Transverse colon (tissue), 4 donors: ENCODE measurements at regions not wholly inside any gene's neighbourhood (a gene's known extent, or its start where the extent isn't known, plus 50 kb on each side); places are given as distances from the start of the nearest gene placed in this dataset.
"Not testable (repeated sequence)": the region's sequence is repeated elsewhere in the genome, so short reads cannot be mapped to it uniquely, and the experiment has no call there.

Experiments
- DNase-seq: peaks from one replicate; pipeline ENCODE4 v3.0.0-alpha.2; 2019
- H3K27ac ChIP-seq, 4 donors: fragments of 200-600 bp; sonication (generic); 2 replicates each; pipeline ENCODE4 v1.5.1; 2016 to 2018; ENCODE audit warnings: inconsistent platforms in 4 of 4
- H3K27me3 ChIP-seq: fragments of 200-600 bp; sonication (generic); 2 replicates; pipeline ENCODE4 v1.5.1; 2017; ENCODE audit warnings: inconsistent platforms
- H3K36me3 ChIP-seq, 4 donors: fragments of 200-600 bp; sonication (generic); 2 replicates each; pipeline ENCODE4 v1.5.1; 2017 to 2019; ENCODE audit warnings: inconsistent platforms in 4 of 4
- H3K4me1 ChIP-seq, 4 donors: fragments of 200-600 bp; sonication (generic); 2 replicates each; pipeline ENCODE4 v1.5.1; 2017 to 2020; ENCODE audit warnings: inconsistent platforms in 4 of 4
- H3K4me3 ChIP-seq, 4 donors: fragments of 200-600 bp; sonication (generic); 1 replicate in 1 of 4; 2 replicates in 3 of 4; pipeline versions ENCODE4 v1.5.1 to v1.6.1; 2017 to 2019; ENCODE audit warnings: inconsistent platforms in 4 of 4
- H3K9me3 ChIP-seq, 2 donors: fragments of 200-600 bp; sonication (generic); 2 replicates each; pipeline ENCODE4 v1.5.1; 2017 to 2019; ENCODE audit warnings: inconsistent platforms in 2 of 2
- EP300 ChIP-seq: sonication (generic); formaldehyde crosslinking; IDR thresholded peaks from one replicate; pipeline ENCODE4 v1.6.1; 2017; ENCODE audit warnings: antibody characterized with exemption, low read depth
- POLR2A ChIP-seq: fragments of 450-650 bp; IDR thresholded peaks from one replicate; pipeline ENCODE4 v1.6.1; 2016; ENCODE audit warnings: antibody characterized with exemption, mild to moderate bottlenecking, moderate library complexity
- POLR2AphosphoS5 ChIP-seq, 3 donors: sonication (generic); formaldehyde crosslinking; IDR thresholded peaks; one replicate each; pipeline ENCODE4 v1.6.1; 2016; ENCODE audit warnings: antibody characterized with exemption in 3 of 3
- WGBS, 2 donors: methylation state at CpG; one replicate each; pipeline ENCODE4 v1.1.5; 2018; ENCODE audit warnings: low coverage in 1 of 2; 5-methylcytosine and 5-hydroxymethylcytosine counted together
- in situ Hi-C, 4 donors: fragments of 200-750 bp; cut with MboI; loops; one replicate each; pipeline versions ENCODE4 v1.15.0 to v1.15.1; 2017; ENCODE audit warnings: low sequenced_read_pairs in 3 of 4, low pct_ligation_motif_present in 1 of 4, low pct_unique_long_range_greater_than_20kb in 1 of 4
- intact Hi-C: fragments of 100-400 bp; cut with DNase I; formaldehyde crosslinking; loops from one replicate; pipeline ENCODE4 v1.15.1; 2023; ENCODE audit warnings: low total_unique reads
- TF ChIP-seq, protein P1 (sequence below), 5 experiments: fragments of 200-600 bp in 3 of 5; fragments of 450-650 bp in 2 of 5; sonication (generic) in 3 of 5; IDR thresholded peaks; 1 replicate in 2 of 5; 2 replicates in 3 of 5; pipeline ENCODE4 v1.5.1; 2016 to 2017; ENCODE audit warnings: antibody characterized with exemption in 5 of 5, inconsistent platforms in 3 of 5, mild to moderate bottlenecking in 2 of 5, moderate library complexity in 1 of 5

DNA sequence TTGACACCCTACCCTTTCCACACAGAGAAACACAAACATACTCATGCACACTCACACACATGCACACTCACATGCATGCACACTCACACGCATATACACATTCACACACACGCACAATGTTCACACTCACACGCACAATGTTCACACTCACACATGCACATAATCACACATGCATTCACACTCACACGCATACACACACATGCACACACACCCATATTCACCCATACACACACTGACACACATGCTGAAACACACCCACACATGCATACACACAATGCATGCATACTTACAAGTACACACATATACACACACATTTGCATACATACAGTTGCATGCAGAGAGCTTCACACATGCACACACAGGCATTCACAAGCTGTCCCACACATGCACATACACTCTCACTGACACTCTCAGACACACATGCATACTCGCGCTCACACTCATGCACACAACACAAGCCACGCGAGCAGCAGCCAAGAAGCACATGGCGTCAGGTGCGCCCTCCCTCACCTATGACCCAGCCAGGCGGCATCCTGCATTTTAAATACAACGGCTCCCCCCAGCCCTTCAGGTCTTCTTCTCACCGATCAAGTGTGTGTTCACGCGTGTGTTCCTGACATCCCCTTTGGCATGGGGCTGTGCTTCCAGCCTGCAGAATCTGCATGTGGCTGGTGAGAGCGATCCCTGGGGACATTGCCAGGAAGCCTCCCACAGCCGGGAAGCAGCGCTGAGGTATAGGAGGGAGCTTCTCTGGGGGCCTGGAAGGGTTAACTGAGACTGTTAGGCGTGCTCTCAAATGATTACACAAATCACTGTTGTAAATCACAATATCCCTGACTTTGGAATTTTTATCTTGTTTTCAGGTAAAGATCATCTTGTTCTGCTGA lies 195.1 kb downstream of the RTP5 start:
- H3K27me3 ChIP-seq = peaks cover 10% of the 10 kb centered on the region
- in situ Hi-C loops (no loop called here), intact Hi-C loops (no loop called here)
- 86 to 95% methylated on average over 8 to 19 of the region's 19 CpGs for whole genome bisulfite sequencing, 2 donors
- no peak overlapping the region for H3K4me3 ChIP-seq
- H3K36me3 ChIP-seq = no peaks in the 10 kb centered on the region
- no peaks in the 10 kb centered on the region for H3K4me1 ChIP-seq
- no peak for DNase-seq
- H3K9me3 ChIP-seq = no peaks in the 10 kb centered on the region
- no peak overlapping the region for H3K27ac ChIP-seq
- no peak for TF ChIP-seq POLR2A
- no peak for TF ChIP-seq EP300
- TF ChIP-seq, protein P1, sequence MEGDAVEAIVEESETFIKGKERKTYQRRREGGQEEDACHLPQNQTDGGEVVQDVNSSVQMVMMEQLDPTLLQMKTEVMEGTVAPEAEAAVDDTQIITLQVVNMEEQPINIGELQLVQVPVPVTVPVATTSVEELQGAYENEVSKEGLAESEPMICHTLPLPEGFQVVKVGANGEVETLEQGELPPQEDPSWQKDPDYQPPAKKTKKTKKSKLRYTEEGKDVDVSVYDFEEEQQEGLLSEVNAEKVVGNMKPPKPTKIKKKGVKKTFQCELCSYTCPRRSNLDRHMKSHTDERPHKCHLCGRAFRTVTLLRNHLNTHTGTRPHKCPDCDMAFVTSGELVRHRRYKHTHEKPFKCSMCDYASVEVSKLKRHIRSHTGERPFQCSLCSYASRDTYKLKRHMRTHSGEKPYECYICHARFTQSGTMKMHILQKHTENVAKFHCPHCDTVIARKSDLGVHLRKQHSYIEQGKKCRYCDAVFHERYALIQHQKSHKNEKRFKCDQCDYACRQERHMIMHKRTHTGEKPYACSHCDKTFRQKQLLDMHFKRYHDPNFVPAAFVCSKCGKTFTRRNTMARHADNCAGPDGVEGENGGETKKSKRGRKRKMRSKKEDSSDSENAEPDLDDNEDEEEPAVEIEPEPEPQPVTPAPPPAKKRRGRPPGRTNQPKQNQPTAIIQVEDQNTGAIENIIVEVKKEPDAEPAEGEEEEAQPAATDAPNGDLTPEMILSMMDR (IDR thresholded peaks at IDR 0.05) = no peak
- no peak for TF ChIP-seq POLR2AphosphoS5 (IDR thresholded peaks at IDR 0.05)

DNA sequence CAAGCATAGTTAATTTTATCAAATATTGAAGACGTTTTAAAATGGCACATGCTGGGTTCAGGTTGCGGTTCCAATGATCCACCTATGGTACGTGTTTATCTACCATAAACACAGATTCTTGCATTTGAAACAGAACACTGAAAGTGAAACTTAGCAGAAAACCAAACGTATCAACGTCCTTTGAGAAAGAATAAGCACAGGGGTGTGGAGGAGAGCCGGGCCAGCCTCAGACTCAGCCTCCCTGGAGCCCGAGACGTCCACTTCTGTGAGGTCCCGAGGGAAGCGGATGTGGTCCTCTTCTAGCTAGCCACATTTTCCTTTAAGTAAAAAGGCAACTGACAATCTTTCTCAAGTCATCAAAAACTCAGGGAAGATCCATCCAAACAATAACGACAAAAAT lies 195.9 kb downstream of the RTP5 start:
- H3K27ac ChIP-seq = no peak overlapping the region
- WGBS, 2 donors = 58 to 65% methylated on average over 5 to 11 of the region's 11 CpGs
- peaks cover 10% of the 10 kb centered on the region for H3K27me3 ChIP-seq
- in situ Hi-C loops = no loop called here
- no peak overlapping the region for H3K4me3 ChIP-seq
- no peaks in the 10 kb centered on the region for H3K9me3 ChIP-seq
- no peak for DNase-seq
- TF ChIP-seq POLR2A (no peak), POLR2AphosphoS5 (IDR thresholded peaks at IDR 0.05) (no peak), EP300 (no peak)
- TF ChIP-seq, protein P1 (IDR thresholded peaks at IDR 0.05) = no peak
- no peaks in the 10 kb centered on the region for H3K4me1 ChIP-seq
- H3K36me3 ChIP-seq = no peaks in the 10 kb centered on the region
- intact Hi-C loops = no loop called here

DNA sequence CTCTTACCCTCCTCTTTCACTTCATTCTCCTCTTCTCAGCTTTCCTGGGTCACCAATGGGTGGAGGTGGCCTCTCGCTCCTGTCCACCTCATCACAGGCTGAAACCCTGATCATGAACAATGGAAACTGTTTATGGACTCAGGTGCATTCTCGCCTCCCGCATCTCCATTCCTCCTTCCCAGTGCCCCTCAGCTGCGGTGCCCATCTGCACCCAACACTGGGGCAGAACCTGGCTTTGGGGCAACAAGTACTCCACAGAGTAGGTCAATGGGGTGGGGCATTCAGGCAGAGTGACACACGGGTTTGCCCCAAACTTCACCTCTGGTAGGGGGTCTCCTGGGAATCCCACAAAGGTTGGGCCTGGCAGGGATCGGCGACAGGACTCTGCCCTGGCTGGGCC lies 199.5 kb downstream of the RTP5 start:
- no peak overlapping the region for H3K27ac ChIP-seq
- in situ Hi-C loops = no loop called here
- H3K36me3 ChIP-seq = no peaks in the 10 kb centered on the region
- H3K9me3 ChIP-seq = no peaks in the 10 kb centered on the region
- no peak for DNase-seq
- H3K4me1 ChIP-seq = no peaks in the 10 kb centered on the region
- no peak overlapping the region for H3K4me3 ChIP-seq
- peaks cover 10% of the 10 kb centered on the region for H3K27me3 ChIP-seq
- intact Hi-C loops = no loop called here
- 88 to 95% methylated on average over 3 to 7 of the region's 7 CpGs for WGBS, 2 donors
- TF ChIP-seq EP300 (no peak), POLR2A (no peak), POLR2AphosphoS5 (IDR thresholded peaks at IDR 0.05) (no peak)
- TF ChIP-seq, protein P1 (IDR thresholded peaks at IDR 0.05) = no peak

DNA sequence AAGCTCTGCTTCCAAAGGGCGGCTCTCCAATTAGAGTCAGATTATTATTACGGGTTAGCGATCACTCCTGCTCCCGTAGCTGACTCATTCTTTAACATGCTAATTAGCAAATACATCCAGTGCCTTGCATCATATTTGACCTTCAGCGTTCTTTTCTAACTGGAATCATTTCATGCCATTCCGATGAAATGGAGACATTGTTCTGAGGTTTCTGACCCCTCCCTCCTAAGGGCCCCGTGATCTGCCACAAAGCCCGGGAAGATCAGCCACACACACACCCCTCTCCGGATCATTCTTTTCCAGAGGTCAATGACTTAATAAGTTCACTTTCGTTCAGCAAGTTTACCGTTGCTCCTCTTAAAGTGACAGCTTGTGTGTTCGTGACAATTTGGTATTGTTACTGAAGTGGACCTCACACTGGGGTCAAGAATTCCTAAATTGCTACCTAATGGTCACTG lies 200.4 kb downstream of the RTP5 start:
- H3K4me1 ChIP-seq, H3K4me3 ChIP-seq, in situ Hi-C loops, H3K36me3 ChIP-seq, H3K9me3 ChIP-seq, intact Hi-C loops, H3K27me3 ChIP-seq: not testable (repeated sequence)
- DNase-seq = peak; percentile 39
- WGBS, 2 donors = 33 to 39% methylated on average over 8 to 12 of the region's 12 CpGs
- H3K27ac ChIP-seq = peak overlapping the region in 1 of 4 donors; percentile 13

DNA sequence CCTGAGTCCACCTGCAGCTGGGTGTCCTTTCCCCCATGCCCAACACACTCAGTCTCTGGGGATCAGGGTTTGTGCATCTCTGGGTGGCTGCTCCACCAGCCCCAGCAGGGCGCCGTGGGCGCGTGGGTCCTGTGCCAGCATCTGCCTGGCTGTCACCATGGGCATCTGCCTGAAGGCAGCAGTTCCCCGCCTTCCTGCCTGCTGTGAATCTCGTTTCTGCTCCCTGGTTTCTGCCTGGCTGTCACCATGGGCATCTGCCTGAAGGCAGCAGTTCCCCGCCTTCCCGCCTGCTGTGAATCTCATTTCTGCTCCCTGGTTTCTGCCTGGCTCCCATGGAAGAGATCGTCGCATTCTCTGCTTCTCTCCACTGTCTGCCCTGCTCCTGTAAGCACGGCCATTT lies 201.2 kb downstream of the RTP5 start:
- peak overlapping the region in 1 of 4 donors; percentile 13 for H3K27ac ChIP-seq
- in situ Hi-C loops, intact Hi-C loops: not testable (repeated sequence)

DNA sequence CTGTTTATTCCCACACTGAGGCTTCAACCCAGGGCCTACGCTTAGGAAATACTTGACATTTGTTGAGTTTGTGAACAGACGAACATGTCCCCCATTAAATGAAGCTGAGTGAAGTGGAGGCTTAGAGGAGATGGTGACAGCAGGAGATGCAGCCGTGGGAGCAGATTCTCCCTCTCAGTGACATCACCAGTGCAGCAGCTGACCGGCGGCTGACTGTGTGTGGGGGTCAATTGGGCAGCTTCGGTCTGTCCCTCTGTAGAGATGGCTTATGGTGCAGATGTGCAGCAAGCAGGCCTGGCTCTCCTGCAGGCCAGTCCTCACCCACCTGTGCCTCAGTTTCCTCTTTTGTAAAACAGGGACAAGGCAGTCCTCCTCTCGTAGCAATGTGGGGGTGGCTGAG lies 201.8 kb downstream of the RTP5 start:
- WGBS, 2 donors = 60 to 81% methylated on average over 1 to 7 of the region's 7 CpGs
- H3K9me3 ChIP-seq, H3K4me3 ChIP-seq, DNase-seq, H3K27ac ChIP-seq, H3K36me3 ChIP-seq, intact Hi-C loops, H3K27me3 ChIP-seq, in situ Hi-C loops: not testable (repeated sequence)
- H3K4me1 ChIP-seq = peaks cover 0 to 12% (median 4%) of the 10 kb centered on the region in 4 donors

More for the DNA sequence above, 201.2 kb downstream of the RTP5 start:
- H3K9me3 ChIP-seq, H3K4me1 ChIP-seq, H3K27me3 ChIP-seq, H3K36me3 ChIP-seq, H3K4me3 ChIP-seq, DNase-seq: not testable (repeated sequence)
- WGBS, 2 donors = 73 to 88% methylated on average over 3 to 11 of the region's 11 CpGs

DNA sequence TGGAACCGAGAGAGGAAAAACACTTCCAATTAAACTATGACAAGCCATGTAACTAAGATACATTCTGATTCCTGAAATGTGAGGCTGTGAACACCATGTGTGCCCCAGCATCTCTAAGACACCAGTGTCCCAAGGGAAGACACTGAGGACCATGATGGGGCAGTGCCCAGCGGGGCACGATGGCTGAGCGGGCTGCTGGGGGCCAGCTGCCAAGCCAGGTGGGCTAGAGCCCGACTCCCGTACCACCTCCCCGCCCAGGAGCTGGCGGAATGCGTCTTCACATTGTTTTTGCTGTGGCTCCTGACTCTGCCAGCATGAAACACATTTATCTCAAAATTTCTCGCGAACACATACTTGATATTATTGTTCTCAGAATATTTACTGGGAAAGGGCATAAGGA lies 202.4 kb downstream of the RTP5 start:
- H3K36me3 ChIP-seq, intact Hi-C loops, H3K9me3 ChIP-seq, H3K4me3 ChIP-seq, H3K27ac ChIP-seq, H3K27me3 ChIP-seq, DNase-seq, in situ Hi-C loops: not testable (repeated sequence)
- WGBS, 2 donors = 90% methylated on average over 11 of the region's 11 CpGs; no CpG with 5 or more reads in 1 of the 2 donors
- peaks cover 0 to 16% (median 4%) of the 10 kb centered on the region in 4 donors for H3K4me1 ChIP-seq
